Neural cell (in vitro differentiated cells): ENCODE measurements at regions not wholly inside any gene's neighbourhood (a gene's known extent, or its start where the extent isn't known, plus 50 kb on each side); places are given as distances from the start of the nearest gene placed in this dataset.

Experiments
- H2AFZ ChIP-seq: fragments of 200-600, 300-800 bp; sonication (generic), shearing (Covaris generic); 2 replicates; pipeline ENCODE4 v1.6.0; 2014; ENCODE audit warnings: low read depth, mild to moderate bottlenecking, antibody characterized with exemption, low read length, moderate library complexity
- H3F3A ChIP-seq: fragments of 200-600 bp; shearing (Covaris generic); 2 replicates; pipeline ENCODE4 v1.6.1; 2016; ENCODE audit warnings: mild to moderate bottlenecking, moderate library complexity, mixed read lengths, antibody characterized with exemption, low read length; ENCODE audit not compliant: insufficient read depth, poor library complexity, severe bottlenecking
- H3K27ac ChIP-seq: fragments of 200-600, 300-800 bp; sonication (generic), shearing (Covaris generic); 2 replicates; pipeline ENCODE4 v1.5.1; 2014; ENCODE audit warnings: mild to moderate bottlenecking, low read length, moderate library complexity
- H3K27me3 ChIP-seq: fragments of 300-800, 200-600 bp; sonication (generic), shearing (Covaris generic); 2 replicates; pipeline ENCODE4 v1.6.0; 2014; ENCODE audit warnings: mild to moderate bottlenecking, low read depth, low read length, moderate library complexity; ENCODE audit not compliant: insufficient read depth
- H3K36me3 ChIP-seq: fragments of 300-800, 200-600 bp; sonication (generic), shearing (Covaris generic); 2 replicates; pipeline ENCODE4 v1.5.1; 2014; ENCODE audit warnings: mild to moderate bottlenecking, antibody characterized with exemption, low read length, moderate library complexity; ENCODE audit not compliant: insufficient read depth
- H3K4me2 ChIP-seq: fragments of 300-800, 200-600 bp; sonication (generic), shearing (Covaris generic); 2 replicates; pipeline ENCODE4 v1.6.0; 2014; ENCODE audit warnings: mild to moderate bottlenecking, low read length
- H3K4me3 ChIP-seq: fragments of 300-800, 200-600 bp; sonication (generic), shearing (Covaris generic); 2 replicates; pipeline ENCODE4 v1.5.1; 2014; ENCODE audit warnings: mild to moderate bottlenecking, low read length, moderate library complexity
- H3K79me2 ChIP-seq: fragments of 200-600 bp; shearing (Covaris generic); replicated peaks from 2 replicates; pipeline ENCODE4 v1.6.0; 2014; ENCODE audit warnings: mild to moderate bottlenecking, low read length, moderate library complexity; ENCODE audit not compliant: insufficient read depth
- H3K9ac ChIP-seq: fragments of 300-800, 200-600 bp; sonication (generic), shearing (Covaris generic); 2 replicates; pipeline ENCODE4 v1.6.1; 2016; ENCODE audit warnings: mild to moderate bottlenecking, low read length, mixed read lengths
- H3K9me2 ChIP-seq: fragments of 200-600 bp; shearing (Covaris generic); 2 replicates; pipeline ENCODE4 v1.6.1; 2016; ENCODE audit warnings: mild to moderate bottlenecking, low read length, mixed read lengths; ENCODE audit not compliant: insufficient read depth
- H3K9me3 ChIP-seq: fragments of 200-600, 300-800 bp; sonication (generic), shearing (Covaris generic); 2 replicates; pipeline ENCODE4 v1.6.1; 2016; ENCODE audit warnings: mild to moderate bottlenecking, mixed run types, low read length, moderate library complexity, mixed read lengths
- H4K20me1 ChIP-seq: fragments of 200-600 bp; shearing (Covaris generic); 2 replicates; pipeline ENCODE4 v1.6.1; 2016; ENCODE audit warnings: mild to moderate bottlenecking, mixed run types; ENCODE audit not compliant: insufficient read depth
- CTCF ChIP-seq: fragments of 450-650 bp; IDR thresholded peaks from 2 replicates; pipeline ENCODE4 v1.5.1; 2014; ENCODE audit warnings: antibody characterized with exemption, mild to moderate bottlenecking, moderate library complexity; ENCODE audit not compliant: poor library complexity, severe bottlenecking
- EP300 ChIP-seq: fragments of 450-650 bp; conservative IDR thresholded peaks from 2 replicates; pipeline ENCODE4 v1.6.1; 2014; ENCODE audit warnings: antibody characterized with exemption, mild to moderate bottlenecking, moderate library complexity; ENCODE audit not compliant: poor library complexity, severe bottlenecking
- EZH2 ChIP-seq: fragments of 200-600, 300-800 bp; shearing (Covaris generic), sonication (generic); IDR thresholded peaks from 2 replicates; pipeline ENCODE4 v1.6.1; 2014; ENCODE audit warnings: antibody characterized with exemption, low read length, borderline replicate concordance, mild to moderate bottlenecking; ENCODE audit not compliant: insufficient read depth, poor library complexity, severe bottlenecking
- MXI1 ChIP-seq: fragments of 450-650 bp; conservative IDR thresholded peaks from 2 replicates; pipeline ENCODE4 v1.6.1; 2014; ENCODE audit warnings: antibody characterized with exemption, mild to moderate bottlenecking; ENCODE audit not compliant: poor library complexity, severe bottlenecking
- POLR2AphosphoS5 ChIP-seq: IDR thresholded peaks from 2 replicates; pipeline ENCODE4 v1.6.1; 2012
- RAD21 ChIP-seq: fragments of 450-650 bp; conservative IDR thresholded peaks from 2 replicates; pipeline ENCODE4 v1.6.1; 2014; ENCODE audit warnings: antibody characterized with exemption, mild to moderate bottlenecking, moderate library complexity
- SMC3 ChIP-seq: fragments of 450-650 bp; conservative IDR thresholded peaks from 2 replicates; pipeline ENCODE4 v1.6.1; 2014; ENCODE audit warnings: antibody characterized with exemption, mild to moderate bottlenecking, moderate library complexity; ENCODE audit not compliant: poor library complexity
- TAF1 ChIP-seq: IDR thresholded peaks from 2 replicates; pipeline ENCODE4 v1.6.1; 2012; ENCODE audit warnings: low read depth
- TF ChIP-seq, protein P1 (sequence below): IDR thresholded peaks from 2 replicates; pipeline ENCODE4 v1.6.1; 2012; ENCODE audit warnings: borderline replicate concordance

DNA sequence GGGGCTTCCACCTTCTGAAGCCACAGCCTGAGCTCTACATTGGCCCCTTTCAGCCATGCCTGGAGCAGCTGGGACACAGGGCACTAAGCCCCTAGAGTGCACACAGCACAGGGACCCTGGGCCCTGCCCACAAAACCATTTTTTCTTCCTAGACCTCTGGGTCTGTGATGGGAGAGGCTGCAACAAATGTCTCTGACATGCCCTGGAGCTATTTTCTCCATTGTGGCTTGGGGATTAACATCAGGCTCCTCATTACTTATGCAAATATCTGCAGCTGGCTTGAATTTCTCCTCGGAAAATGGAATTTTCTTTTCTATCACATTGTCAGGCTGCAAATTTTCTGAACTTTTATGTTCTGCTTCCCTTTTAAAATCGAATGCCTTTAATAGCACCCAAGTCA lies 795.7 kb downstream of the LTN1 start:
- H4K20me1 ChIP-seq: no peaks in the 10 kb centered on the region
- H3K27ac ChIP-seq: no peak overlapping the region
- TF ChIP-seq TAF1 (no peak), EP300 (no peak), POLR2AphosphoS5 (no peak), CTCF (no peak), RAD21 (no peak), EZH2 (no peak), SMC3 (no peak), MXI1 (no peak)
- TF ChIP-seq, protein P1, sequence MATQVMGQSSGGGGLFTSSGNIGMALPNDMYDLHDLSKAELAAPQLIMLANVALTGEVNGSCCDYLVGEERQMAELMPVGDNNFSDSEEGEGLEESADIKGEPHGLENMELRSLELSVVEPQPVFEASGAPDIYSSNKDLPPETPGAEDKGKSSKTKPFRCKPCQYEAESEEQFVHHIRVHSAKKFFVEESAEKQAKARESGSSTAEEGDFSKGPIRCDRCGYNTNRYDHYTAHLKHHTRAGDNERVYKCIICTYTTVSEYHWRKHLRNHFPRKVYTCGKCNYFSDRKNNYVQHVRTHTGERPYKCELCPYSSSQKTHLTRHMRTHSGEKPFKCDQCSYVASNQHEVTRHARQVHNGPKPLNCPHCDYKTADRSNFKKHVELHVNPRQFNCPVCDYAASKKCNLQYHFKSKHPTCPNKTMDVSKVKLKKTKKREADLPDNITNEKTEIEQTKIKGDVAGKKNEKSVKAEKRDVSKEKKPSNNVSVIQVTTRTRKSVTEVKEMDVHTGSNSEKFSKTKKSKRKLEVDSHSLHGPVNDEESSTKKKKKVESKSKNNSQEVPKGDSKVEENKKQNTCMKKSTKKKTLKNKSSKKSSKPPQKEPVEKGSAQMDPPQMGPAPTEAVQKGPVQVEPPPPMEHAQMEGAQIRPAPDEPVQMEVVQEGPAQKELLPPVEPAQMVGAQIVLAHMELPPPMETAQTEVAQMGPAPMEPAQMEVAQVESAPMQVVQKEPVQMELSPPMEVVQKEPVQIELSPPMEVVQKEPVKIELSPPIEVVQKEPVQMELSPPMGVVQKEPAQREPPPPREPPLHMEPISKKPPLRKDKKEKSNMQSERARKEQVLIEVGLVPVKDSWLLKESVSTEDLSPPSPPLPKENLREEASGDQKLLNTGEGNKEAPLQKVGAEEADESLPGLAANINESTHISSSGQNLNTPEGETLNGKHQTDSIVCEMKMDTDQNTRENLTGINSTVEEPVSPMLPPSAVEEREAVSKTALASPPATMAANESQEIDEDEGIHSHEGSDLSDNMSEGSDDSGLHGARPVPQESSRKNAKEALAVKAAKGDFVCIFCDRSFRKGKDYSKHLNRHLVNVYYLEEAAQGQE: no peak
- no peaks in the 10 kb centered on the region for H3K36me3 ChIP-seq
- no peak overlapping the region for H3K4me3 ChIP-seq
- H3K9ac ChIP-seq: no peak overlapping the region
- no peaks in the 10 kb centered on the region for H3K27me3 ChIP-seq
- H2AFZ ChIP-seq: no peak overlapping the region
- H3K4me2 ChIP-seq: no peak overlapping the region
- no peaks in the 10 kb centered on the region for H3F3A ChIP-seq
- no peaks in the 10 kb centered on the region for H3K79me2 ChIP-seq
- H3K9me3 ChIP-seq: no peaks in the 10 kb centered on the region
- no peaks in the 10 kb centered on the region for H3K9me2 ChIP-seq

- Histone ChIP-seq H3K4me2 (no peak overlapping the region), H3K4me3 (no peak overlapping the region), H3K27ac (no peak overlapping the region), H3F3A (no peaks in the 10 kb centered on the region), H3K36me3 (no peaks in the 10 kb centered on the region), H3K9me2 (no peaks in the 10 kb centered on the region), H3K9ac (no peak overlapping the region), H3K9me3 (no peaks in the 10 kb centered on the region), H3K79me2 (no peaks in the 10 kb centered on the region), H2AFZ (no peak overlapping the region), H4K20me1 (no peaks in the 10 kb centered on the region), H3K27me3 (no peaks in the 10 kb centered on the region)
- TF ChIP-seq CTCF (no peak), EP300 (no peak), RAD21 (no peak), POLR2AphosphoS5 (no peak), MXI1 (no peak), TAF1 (no peak), SMC3 (no peak), EZH2 (no peak)
- TF ChIP-seq, protein P1: no peak
These were observed 799.5 kb downstream of the LTN1 start for GRCh38 chr21:28193189-28193588.
